ENCODE measurements at regions not wholly inside any gene's neighbourhood (a gene's known extent, or its start where the extent isn't known, plus 50 kb on each side); places are given as distances from the start of the nearest gene placed in this dataset.

GRCh38 chr1:38685388-38685787 lies 174.2 kb downstream of the RRAGC start:
- TF ChIP-seq CTCF (IDR thresholded peaks at IDR 0.05 in 2 of 3, conservative IDR thresholded peaks at IDR 0.05 in 1 of 3; ENCODE audit: borderline replicate concordance in 1 of 3, insufficient read depth in 1 of 3, low read depth in 2 of 3, low read length in 2 of 3): no peak
- TF ChIP-seq SIN3A (IDR thresholded peaks at IDR 0.05; ENCODE audit: low read depth): no peak
- no peak for TF ChIP-seq POLR2A (IDR thresholded peaks at IDR 0.05; ENCODE audit: borderline replicate concordance, extremely low read depth, insufficient read depth, insufficient read length)
- TF ChIP-seq MAX (IDR thresholded peaks at IDR 0.05): no peak
- TF ChIP-seq ATF3 (IDR thresholded peaks at IDR 0.05): no peak
- TF ChIP-seq SRF (IDR thresholded peaks at IDR 0.05; ENCODE audit: low read depth): no peak
- no peak for TF ChIP-seq YY1 (IDR thresholded peaks at IDR 0.05; ENCODE audit: extremely low read depth, insufficient replicate concordance, low read depth, low read length)
